GM12878 (cell line): ENCODE measurements at regions not wholly inside any gene's neighbourhood (a gene's known extent, or its start where the extent isn't known, plus 50 kb on each side); places are given as distances from the start of the nearest gene placed in this dataset.

Source experiments
- ATAC-seq: fragments of 200-7000 bp; cut with Tn5 transposase; 3 replicates; pipeline ENCODE4 v1.9.1; 2020; ENCODE audit warnings: mild to moderate bottlenecking, moderate library complexity
- BruUV-seq: library from RNA; stranded (reverse); fragments of 400-500 nt; replicated peaks from 2 replicates; lab custom pipeline; 2021; lab: Mats Ljungman, UMichigan
- CTCF ChIA-PET: fragments of 300-600 bp; sonication (Branson Sonifier 250); formaldehyde crosslinking; extraction: SDS; loops from one replicate; lab custom pipeline; 2021; ENCODE audit warnings: inconsistent platforms; lab: Yijun Ruan, JAX
- POLR2A ChIA-PET: fragments of 350-600 bp; formaldehyde crosslinking; extraction: SDS; loops from one replicate; lab custom pipeline; 2021; ENCODE audit warnings: inconsistent platforms; lab: Charles Lee
- RAD21 ChIA-PET: fragments of 300-600 bp; sonication (Branson Sonifier 250); formaldehyde crosslinking; loops from one replicate; lab custom pipeline; 2023; ENCODE audit warnings: antibody characterized with exemption; ENCODE audit not compliant: unreplicated experiment; lab: Charles Lee
- SMC1A ChIA-PET: fragments of 300-600 bp; sonication (Branson Sonifier 250); formaldehyde crosslinking; loops from one replicate; lab custom pipeline; 2023; ENCODE audit not compliant: unreplicated experiment, uncharacterized antibody; lab: Charles Lee
- DNase-seq: peaks from one replicate; pipeline ENCODE4 v3.0.0-alpha.2; 2011; ENCODE audit warnings: low read depth, low spot score
- FAIRE-seq: peaks from 3 replicates; lab custom pipeline; 2011; peaks lifted over from hg19 to GRCh38; lab: Jason Lieb, UNC
- H2AFZ ChIP-seq: 2 replicates; pipeline ENCODE4 v1.6.0; 2011; ENCODE audit warnings: low read depth, low read length, control low read depth; ENCODE audit not compliant: control insufficient read depth
- H3K27ac ChIP-seq: 2 replicates; pipeline ENCODE4 v1.5.1; 2011; ENCODE audit warnings: control low read depth; ENCODE audit not compliant: control insufficient read depth, insufficient read depth
- H3K27me3 ChIP-seq, 2 experiments: replicated peaks in 1 of 2; 2 replicates each; pipeline versions ENCODE4 v1.6.0 to v1.6.1; 2011; ENCODE audit warnings: low read length in 1 of 2; ENCODE audit not compliant: control insufficient read depth in 2 of 2, insufficient read depth in 2 of 2
- H3K36me3 ChIP-seq, 2 experiments: 2 replicates each; pipeline ENCODE4 v1.5.1; 2011; ENCODE audit warnings: low read length in 1 of 2; ENCODE audit not compliant: control insufficient read depth in 2 of 2, insufficient read depth in 2 of 2
- H3K4me1 ChIP-seq: 2 replicates; pipeline ENCODE4 v1.6.1; 2011; ENCODE audit warnings: mild to moderate bottlenecking, low read length, moderate library complexity, mixed read lengths; ENCODE audit not compliant: control insufficient read depth, insufficient read depth
- H3K4me2 ChIP-seq: 2 replicates; pipeline ENCODE4 v1.6.0; 2011; ENCODE audit warnings: control low read depth; ENCODE audit not compliant: control insufficient read depth, insufficient read depth
- H3K4me3 ChIP-seq: fragments of 200-600 bp; sonication (generic); 2 replicates; pipeline ENCODE4 v1.5.1; 2016
- H3K79me2 ChIP-seq: 2 replicates; pipeline ENCODE4 v1.6.0; 2011; ENCODE audit warnings: low read length; ENCODE audit not compliant: control insufficient read depth, insufficient read depth
- H3K9ac ChIP-seq: 2 replicates; pipeline ENCODE4 v1.8.0; 2011; ENCODE audit warnings: low read length, control low read depth, mixed read lengths; ENCODE audit not compliant: control insufficient read depth, insufficient read depth
- H3K9me3 ChIP-seq: replicated peaks from 3 replicates; pipeline ENCODE4 v1.5.1; 2011; ENCODE audit warnings: mild to moderate bottlenecking, low read length; ENCODE audit not compliant: control insufficient read depth, insufficient read depth
- H4K20me1 ChIP-seq: 2 replicates; pipeline ENCODE4 v1.6.0; 2011; ENCODE audit not compliant: control insufficient read depth, insufficient read depth
- ATF7 ChIP-seq: fragments of 450-650 bp; IDR thresholded peaks from 2 replicates; pipeline ENCODE4 v1.6.1; 2016; ENCODE audit warnings: low read depth, mild to moderate bottlenecking
- CHD2 ChIP-seq: IDR thresholded peaks from 2 replicates; pipeline ENCODE4 v1.6.1; 2011; ENCODE audit warnings: low read depth, low read length, improper control_type of control experiment, borderline replicate concordance
- EGR1 ChIP-seq, 2 experiments: IDR thresholded peaks; 1 replicate in 1 of 2; 2 replicates in 1 of 2; pipeline ENCODE4 v1.6.1; 2011 to 2012; ENCODE audit warnings: low read depth in 2 of 2, low read length in 2 of 2, borderline replicate concordance in 1 of 2, mild to moderate bottlenecking in 1 of 2, moderate library complexity in 1 of 2
- HSF1 ChIP-seq: fragments of 150-350 bp; IDR thresholded peaks from 2 replicates; pipeline ENCODE4 v1.6.1; 2014; ENCODE audit warnings: mild to moderate bottlenecking, low read depth, low read length
- MEF2B ChIP-seq: fragments of 450-650 bp; IDR thresholded peaks from 2 replicates; pipeline ENCODE4 v1.6.1; 2018; ENCODE audit warnings: mild to moderate bottlenecking, moderate library complexity; ENCODE audit not compliant: partially characterized antibody, poor library complexity, severe bottlenecking
- RUNX3 ChIP-seq: IDR thresholded peaks from 2 replicates; pipeline ENCODE4 v1.6.1; 2012; ENCODE audit warnings: low read length, inconsistent platforms
- ZNF207 ChIP-seq: fragments of 450-650 bp; IDR thresholded peaks from 2 replicates; pipeline ENCODE4 v1.6.1; 2014; ENCODE audit warnings: antibody characterized with exemption, mild to moderate bottlenecking, borderline replicate concordance
- ZNF622 ChIP-seq: fragments of 450-650 bp; IDR thresholded peaks from 2 replicates; pipeline ENCODE4 v1.6.1; 2017; ENCODE audit warnings: mild to moderate bottlenecking, inconsistent platforms
- WGBS: methylation state at CpG from one replicate; pipeline ENCODE4 v1.1.6; 2016; ENCODE audit warnings: low lambda C conversion rate; ENCODE audit not compliant: insufficient replicate concordance, insufficient coverage; ENCODE audit errors: missing lambda C conversion rate; 5-methylcytosine and 5-hydroxymethylcytosine counted together
- in situ Hi-C: fragments of 300-500 bp; cut with MboI; formaldehyde crosslinking; loops from 9 replicates; pipeline ENCODE4 v1.14.3; 2018; ENCODE audit warnings: mixed read lengths
- intact Hi-C: fragments of 100-400 bp; cut with micrococcal nuclease; formaldehyde crosslinking; loops from one replicate; pipeline ENCODE4 v1.14.2; 2022; ENCODE audit not compliant: unreplicated experiment
- TF ChIP-seq, protein P1 (sequence below): fragments of 150-350 bp; IDR thresholded peaks from 2 replicates; pipeline ENCODE4 v1.6.1; 2016; ENCODE audit warnings: low read depth, low read length

DNA sequence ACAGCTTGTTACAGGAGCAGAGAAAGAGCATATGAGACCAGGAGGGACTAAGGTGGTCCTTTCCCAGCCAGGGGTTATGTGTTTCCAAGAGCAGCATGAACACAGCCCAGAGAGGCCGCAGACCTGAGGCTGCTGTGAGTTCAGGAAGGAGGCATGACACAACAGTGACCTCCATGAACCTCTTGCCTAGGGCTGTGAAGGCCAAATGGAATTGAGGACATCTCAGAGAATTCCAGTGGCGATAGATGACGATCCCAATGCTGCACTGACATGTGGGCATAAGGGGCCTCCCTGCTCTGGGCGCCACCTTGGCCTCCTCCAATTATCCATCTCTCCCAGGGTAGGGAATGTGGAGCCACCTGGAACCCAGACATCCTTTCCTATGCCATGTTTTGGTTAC lies 79.9 kb upstream of the FUCA2 start (continued):
- no peak for TF ChIP-seq HSF1
- TF ChIP-seq, protein P1, sequence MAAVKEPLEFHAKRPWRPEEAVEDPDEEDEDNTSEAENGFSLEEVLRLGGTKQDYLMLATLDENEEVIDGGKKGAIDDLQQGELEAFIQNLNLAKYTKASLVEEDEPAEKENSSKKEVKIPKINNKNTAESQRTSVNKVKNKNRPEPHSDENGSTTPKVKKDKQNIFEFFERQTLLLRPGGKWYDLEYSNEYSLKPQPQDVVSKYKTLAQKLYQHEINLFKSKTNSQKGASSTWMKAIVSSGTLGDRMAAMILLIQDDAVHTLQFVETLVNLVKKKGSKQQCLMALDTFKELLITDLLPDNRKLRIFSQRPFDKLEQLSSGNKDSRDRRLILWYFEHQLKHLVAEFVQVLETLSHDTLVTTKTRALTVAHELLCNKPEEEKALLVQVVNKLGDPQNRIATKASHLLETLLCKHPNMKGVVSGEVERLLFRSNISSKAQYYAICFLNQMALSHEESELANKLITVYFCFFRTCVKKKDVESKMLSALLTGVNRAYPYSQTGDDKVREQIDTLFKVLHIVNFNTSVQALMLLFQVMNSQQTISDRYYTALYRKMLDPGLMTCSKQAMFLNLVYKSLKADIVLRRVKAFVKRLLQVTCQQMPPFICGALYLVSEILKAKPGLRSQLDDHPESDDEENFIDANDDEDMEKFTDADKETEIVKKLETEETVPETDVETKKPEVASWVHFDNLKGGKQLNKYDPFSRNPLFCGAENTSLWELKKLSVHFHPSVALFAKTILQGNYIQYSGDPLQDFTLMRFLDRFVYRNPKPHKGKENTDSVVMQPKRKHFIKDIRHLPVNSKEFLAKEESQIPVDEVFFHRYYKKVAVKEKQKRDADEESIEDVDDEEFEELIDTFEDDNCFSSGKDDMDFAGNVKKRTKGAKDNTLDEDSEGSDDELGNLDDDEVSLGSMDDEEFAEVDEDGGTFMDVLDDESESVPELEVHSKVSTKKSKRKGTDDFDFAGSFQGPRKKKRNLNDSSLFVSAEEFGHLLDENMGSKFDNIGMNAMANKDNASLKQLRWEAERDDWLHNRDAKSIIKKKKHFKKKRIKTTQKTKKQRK = no peak
- no peak for TF ChIP-seq ZNF622
- no peak for TF ChIP-seq ZNF207
- no peak for TF ChIP-seq RUNX3
- no peak for TF ChIP-seq CHD2

GRCh38 chr6:143589162-143589561 lies 77.6 kb upstream of the FUCA2 start:
- 51% methylated on average over 4 of the region's 4 CpGs for WGBS
- Histone ChIP-seq H3K27me3 (no peaks in the 10 kb centered on the region; a peak in 1 of 4 replicates), H4K20me1 (no peaks in the 10 kb centered on the region), H3K27ac (no peak overlapping the region), H3K9ac (no peak overlapping the region), H3K4me1 (no peaks in the 10 kb centered on the region), H3K4me3 (no peak overlapping the region), H2AFZ (no peak overlapping the region), H3K9me3 (no peaks in the 10 kb centered on the region), H3K36me3 (no peaks in the 10 kb centered on the region)
- no peak for ATAC-seq
- ChIA-PET CTCF (interaction anchor here (1.1 to 2.3 kb wide), 2 partner anchors 11 to 14 kb away, joined by 4 to 6 read pairs; no protein-coding TSS in a partner anchor), POLR2A (no interaction called here)
- no peak for DNase-seq
- no TSS peak for BruUV-seq
- intact Hi-C loops = no loop called here
- in situ Hi-C loops = no loop called here
- TF ChIP-seq MEF2B (no peak), EGR1 (IDR thresholded peaks at IDR 0.05; ENCODE audit: borderline replicate concordance in 1 of 2, low read depth in 2 of 2, low read length in 2 of 2) (no peak), ATF7 (no peak)
- TF ChIP-seq, all 136 proteins: peak for 0
- no peak overlapping the region for H3K4me2 ChIP-seq
- RAD21 ChIA-PET = no interaction called here
- no peaks in the 10 kb centered on the region for H3K79me2 ChIP-seq
- SMC1A ChIA-PET = interaction anchor here (0.7 to 0.8 kb wide), 2 partner anchors 13 to 21 kb away, joined by 3 read pairs; no protein-coding TSS in a partner anchor
- FAIRE-seq = no peak
